HEK293T (cell line): ENCODE measurements at regions not wholly inside any gene's neighbourhood (a gene's known extent, or its start where the extent isn't known, plus 50 kb on each side); places are given as distances from the start of the nearest gene placed in this dataset.

Experiments
- CTCF ChIA-PET: fragments of 350-600 bp; formaldehyde crosslinking; extraction: SDS; loops from one replicate; lab custom pipeline; 2021; ENCODE audit warnings: antibody characterized with exemption, inconsistent platforms; lab: Yijun Ruan, JAX
- POLR2A ChIA-PET: fragments of 350-600 bp; formaldehyde crosslinking; extraction: SDS; loops from one replicate; lab custom pipeline; 2020; ENCODE audit warnings: antibody characterized with exemption, inconsistent platforms; lab: Yijun Ruan, JAX
- DNase-seq: peaks from one replicate; pipeline ENCODE4 v3.0.0; 2012; ENCODE audit warnings: mixed read lengths; ENCODE audit errors: extremely low spot score
- ARNT ChIP-seq: fragments of 450-650 bp; IDR thresholded peaks from 2 replicates; pipeline ENCODE4 v1.6.1; 2017; ENCODE audit warnings: mild to moderate bottlenecking
- BHLHE40 ChIP-seq: fragments of 450-650 bp; IDR thresholded peaks from 2 replicates; pipeline ENCODE4 v1.6.1; 2016; ENCODE audit warnings: mild to moderate bottlenecking, moderate library complexity, borderline replicate concordance
- CTBP1 ChIP-seq: fragments of 450-650 bp; IDR thresholded peaks from 2 replicates; pipeline ENCODE4 v1.6.1; 2016; ENCODE audit warnings: borderline replicate concordance
- ELF4 ChIP-seq: fragments of 450-650 bp; IDR thresholded peaks from 2 replicates; pipeline ENCODE4 v1.6.1; 2017; ENCODE audit warnings: antibody characterized with exemption
- FOXA1 ChIP-seq: fragments of 450-650 bp; IDR thresholded peaks from 2 replicates; pipeline ENCODE4 v1.6.1; 2016; ENCODE audit warnings: mild to moderate bottlenecking
- FOXK2 ChIP-seq: fragments of 450-650 bp; IDR thresholded peaks from 2 replicates; pipeline ENCODE4 v1.6.1; 2016; ENCODE audit warnings: mild to moderate bottlenecking
- FOXM1 ChIP-seq: fragments of 450-650 bp; IDR thresholded peaks from 2 replicates; pipeline ENCODE4 v1.6.1; 2017; ENCODE audit warnings: mild to moderate bottlenecking, borderline replicate concordance
- HDGF ChIP-seq: fragments of 450-650 bp; IDR thresholded peaks from 2 replicates; pipeline ENCODE4 v1.6.1; 2017; ENCODE audit warnings: antibody characterized with exemption, borderline replicate concordance
- L3MBTL2 ChIP-seq: fragments of 450-650 bp; conservative IDR thresholded peaks from 2 replicates; pipeline ENCODE4 v1.6.1; 2016; ENCODE audit warnings: mild to moderate bottlenecking
- LEF1 ChIP-seq: fragments of 450-650 bp; IDR thresholded peaks from 2 replicates; pipeline ENCODE4 v1.6.1; 2017; ENCODE audit warnings: mild to moderate bottlenecking, borderline replicate concordance
- NFRKB ChIP-seq: fragments of 450-650 bp; IDR thresholded peaks from 2 replicates; pipeline ENCODE4 v1.6.1; 2016; ENCODE audit warnings: mild to moderate bottlenecking, moderate library complexity
- SP1 ChIP-seq: fragments of 450-650 bp; IDR thresholded peaks from 2 replicates; pipeline ENCODE4 v1.6.1; 2017
- SUZ12 ChIP-seq: fragments of 450-650 bp; IDR thresholded peaks from 2 replicates; pipeline ENCODE4 v1.6.1; 2016; ENCODE audit warnings: mild to moderate bottlenecking
- TARDBP ChIP-seq: fragments of 450-650 bp; IDR thresholded peaks from 2 replicates; pipeline ENCODE4 v1.6.1; 2016
- ZNF384 ChIP-seq: fragments of 450-650 bp; IDR thresholded peaks from 2 replicates; pipeline ENCODE4 v1.6.1; 2016
- TF ChIP-seq, protein P1 (sequence below): fragments of 450-650 bp; IDR thresholded peaks from 2 replicates; pipeline ENCODE4 v1.6.1; 2016

DNA sequence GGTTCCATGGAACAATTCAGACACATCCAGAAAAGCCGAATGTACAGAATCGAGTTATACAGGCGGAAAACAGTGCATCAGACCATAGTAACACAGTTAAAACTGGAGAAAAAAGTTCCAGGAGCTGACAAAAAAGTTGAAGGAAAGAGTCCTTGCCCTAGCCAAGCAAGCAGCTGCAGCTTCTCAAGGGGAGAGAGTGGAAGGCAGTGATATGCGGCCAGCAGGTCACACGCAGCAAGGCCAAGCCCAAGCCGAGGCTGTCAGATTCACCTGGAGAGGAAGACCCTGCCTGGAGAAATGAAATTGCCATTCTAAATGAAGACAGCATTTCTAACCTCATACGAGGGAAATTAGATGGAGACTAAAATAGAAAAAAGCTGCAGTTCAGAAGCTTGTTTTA lies 55.8 kb downstream of the RGS12 start:
- ChIA-PET CTCF (interaction anchor here (0.9 to 1.6 kb wide), 5 partner anchors 86 to 132 kb away, joined by 3 to 7 read pairs (median 3); partner anchors contain the start of gene HGFAC), POLR2A (interaction anchor here (0.6 kb wide), 1 partner anchor 28 kb away, joined by 3 read pairs; no protein-coding TSS in a partner anchor)
- TF ChIP-seq TARDBP (no peak), CTBP1 (no peak), FOXA1 (no peak), NFRKB (no peak), L3MBTL2 (no peak), SUZ12 (no peak), SP1 (no peak), BHLHE40 (no peak)
- TF ChIP-seq, protein P1, sequence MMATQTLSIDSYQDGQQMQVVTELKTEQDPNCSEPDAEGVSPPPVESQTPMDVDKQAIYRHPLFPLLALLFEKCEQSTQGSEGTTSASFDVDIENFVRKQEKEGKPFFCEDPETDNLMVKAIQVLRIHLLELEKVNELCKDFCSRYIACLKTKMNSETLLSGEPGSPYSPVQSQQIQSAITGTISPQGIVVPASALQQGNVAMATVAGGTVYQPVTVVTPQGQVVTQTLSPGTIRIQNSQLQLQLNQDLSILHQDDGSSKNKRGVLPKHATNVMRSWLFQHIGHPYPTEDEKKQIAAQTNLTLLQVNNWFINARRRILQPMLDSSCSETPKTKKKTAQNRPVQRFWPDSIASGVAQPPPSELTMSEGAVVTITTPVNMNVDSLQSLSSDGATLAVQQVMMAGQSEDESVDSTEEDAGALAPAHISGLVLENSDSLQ = no peak
- DNase-seq = no peak

DNA sequence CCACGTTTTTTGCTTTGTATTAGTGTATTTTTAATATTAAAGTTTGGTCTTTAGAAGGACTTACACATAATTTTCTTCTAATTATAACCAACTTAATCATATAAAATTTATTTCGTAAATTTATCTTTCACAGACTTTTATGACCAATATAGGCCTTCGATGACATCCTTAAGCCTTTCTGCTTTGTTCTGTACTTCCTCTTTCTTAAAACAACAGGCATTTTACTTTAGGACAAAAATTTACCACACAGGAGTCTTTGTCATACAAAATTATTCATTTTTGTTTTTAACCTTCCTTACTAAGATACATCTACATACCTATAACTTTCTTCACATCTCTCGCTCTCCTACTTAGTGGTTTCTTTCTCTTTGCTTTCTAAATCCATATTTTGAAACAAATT lies 56.3 kb downstream of the RGS12 start:
- CTCF ChIA-PET = interaction anchor here (1.0 to 1.6 kb wide), 3 partner anchors 93 to 103 kb away, joined by 3 to 7 read pairs (median 3); partner anchors contain the start of gene HGFAC
- no peak for DNase-seq
- TF ChIP-seq FOXA1 (no peak), ELF4 (no peak), ZNF384 (no peak), SP1 (no peak), FOXK2 (no peak), HDGF (no peak), LEF1 (no peak), SUZ12 (no peak), ARNT (no peak), L3MBTL2 (no peak), BHLHE40 (no peak), CTBP1 (no peak), TARDBP (no peak), FOXM1 (no peak), NFRKB (no peak)
- TF ChIP-seq, protein P1 = no peak
- POLR2A ChIA-PET = no interaction called here

DNA sequence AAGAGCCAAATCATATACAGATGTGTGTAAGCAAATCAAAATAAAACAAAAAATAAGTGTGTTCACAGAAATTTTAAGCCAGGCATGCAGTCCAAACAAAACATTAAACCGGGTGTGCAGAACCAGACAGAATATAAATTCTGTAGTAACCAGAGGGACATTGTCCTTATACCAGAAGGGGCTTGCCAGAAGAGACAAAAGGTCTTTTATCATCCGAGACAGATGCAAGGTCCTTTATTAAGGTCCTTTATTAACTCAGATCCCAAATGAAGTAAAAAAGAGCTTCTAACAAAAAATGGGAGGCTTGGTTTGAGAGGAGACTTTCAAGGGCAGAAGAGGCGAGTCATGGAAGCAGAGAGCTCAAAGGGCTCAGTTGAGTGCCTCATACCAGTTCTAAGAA lies 59.2 kb downstream of the RGS12 start:
- ChIA-PET POLR2A (no interaction called here), CTCF (interaction anchor here (1.8 kb wide), 1 partner anchor 129 kb away, joined by 5 read pairs; no protein-coding TSS in a partner anchor)
- DNase-seq = no peak
- TF ChIP-seq, protein P1 = no peak
- no peak for TF ChIP-seq TARDBP
- TF ChIP-seq ELF4 = no peak
- TF ChIP-seq SP1 = no peak
- no peak for TF ChIP-seq FOXM1
- TF ChIP-seq SUZ12 = no peak
- no peak for TF ChIP-seq CTBP1
- no peak for TF ChIP-seq FOXA1
- no peak for TF ChIP-seq LEF1
- TF ChIP-seq ZNF384 = no peak
- TF ChIP-seq ARNT = no peak
- no peak for TF ChIP-seq BHLHE40
- no peak for TF ChIP-seq L3MBTL2
- no peak for TF ChIP-seq FOXK2
- TF ChIP-seq NFRKB = no peak
- no peak for TF ChIP-seq HDGF

DNA sequence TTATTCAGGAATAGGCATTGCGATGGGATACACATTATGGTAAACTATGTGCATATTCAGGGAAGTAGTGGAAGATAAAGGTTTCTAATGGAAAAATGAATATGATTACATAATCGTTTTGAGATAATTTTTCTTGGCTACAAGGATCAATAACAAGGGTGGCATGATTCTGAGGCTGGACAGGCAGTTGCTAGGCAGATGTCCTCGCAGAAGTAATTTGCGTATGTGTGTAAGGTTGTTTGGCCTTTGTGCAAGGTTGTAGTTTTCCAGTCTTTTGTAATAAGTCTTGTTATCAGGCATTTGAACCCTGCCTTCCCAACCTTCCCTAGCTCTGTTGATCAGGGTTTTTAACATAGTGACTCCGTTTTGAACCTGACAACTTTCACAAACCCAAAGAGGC lies 59.7 kb downstream of the RGS12 start:
- no peak for TF ChIP-seq LEF1
- no peak for TF ChIP-seq ARNT
- TF ChIP-seq SUZ12 = no peak
- TF ChIP-seq, protein P1 = no peak
- no peak for TF ChIP-seq NFRKB
- no peak for TF ChIP-seq CTBP1
- TF ChIP-seq ZNF384 = no peak
- no peak for TF ChIP-seq HDGF
- TF ChIP-seq FOXM1 = no peak
- TF ChIP-seq BHLHE40 = no peak
- no peak for TF ChIP-seq L3MBTL2
- TF ChIP-seq SP1 = no peak
- no peak for TF ChIP-seq TARDBP
- TF ChIP-seq FOXA1 = no peak
- TF ChIP-seq FOXK2 = no peak
- no peak for TF ChIP-seq ELF4
- CTCF ChIA-PET = interaction anchor here (1.8 kb wide), 1 partner anchor 128 kb away, joined by 5 read pairs; no protein-coding TSS in a partner anchor
- DNase-seq = no peak
- POLR2A ChIA-PET = no interaction called here

DNA sequence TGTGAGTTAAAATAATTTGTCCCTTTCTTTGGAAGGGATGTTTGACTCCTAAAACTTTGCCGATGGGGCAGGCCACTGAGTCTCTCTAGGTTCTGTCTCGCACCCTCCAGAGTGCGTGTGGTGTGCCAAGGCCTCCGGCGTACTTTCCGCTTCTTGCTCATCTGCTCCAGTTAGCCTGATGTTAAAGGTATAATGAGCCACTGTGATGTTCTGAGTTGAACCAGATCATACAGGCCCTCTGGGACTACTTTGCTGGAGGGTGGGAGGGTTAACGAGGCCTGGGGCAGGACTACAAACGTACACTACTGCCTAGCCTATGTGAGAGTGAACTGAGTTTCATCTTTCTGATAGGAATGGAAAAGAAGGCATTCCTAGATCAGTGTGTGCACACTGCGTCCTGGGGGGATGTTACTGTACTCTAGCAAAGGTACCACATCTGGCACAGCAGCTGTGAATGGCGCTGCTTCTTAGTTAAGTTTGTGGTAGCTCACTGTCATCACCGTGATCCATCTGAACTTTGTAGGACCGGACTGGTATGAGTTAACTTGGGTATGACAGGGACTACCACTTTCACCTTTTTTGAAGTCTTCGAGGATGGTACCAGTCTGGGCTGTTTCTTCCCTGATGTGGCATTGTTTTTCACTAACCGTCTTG lies 60.2 kb downstream of the RGS12 start:
- ChIA-PET CTCF (no interaction called here), POLR2A (no interaction called here)
- no peak for TF ChIP-seq ARNT
- TF ChIP-seq ELF4 = no peak
- TF ChIP-seq FOXM1 = no peak
- no peak for TF ChIP-seq L3MBTL2
- TF ChIP-seq NFRKB = no peak
- TF ChIP-seq ZNF384 = no peak
- no peak for TF ChIP-seq FOXK2
- TF ChIP-seq TARDBP = no peak
- no peak for TF ChIP-seq BHLHE40
- TF ChIP-seq HDGF = no peak
- TF ChIP-seq SUZ12 = no peak
- no peak for TF ChIP-seq FOXA1
- TF ChIP-seq CTBP1 = no peak
- TF ChIP-seq, protein P1 = no peak
- no peak for TF ChIP-seq LEF1
- no peak for TF ChIP-seq SP1
- no peak for DNase-seq
